HCT116 (cell line): ENCODE measurements at regions not wholly inside any gene's neighbourhood (a gene's known extent, or its start where the extent isn't known, plus 50 kb on each side); places are given as distances from the start of the nearest gene placed in this dataset.

ENCODE experiments used
- EGR1 ChIP-seq: IDR thresholded peaks from 2 replicates; pipeline ENCODE4 v1.6.1; 2012; ENCODE audit warnings: low read depth
- ELF1 ChIP-seq: IDR thresholded peaks from 2 replicates; pipeline ENCODE4 v1.6.1; 2012; ENCODE audit warnings: low read depth, borderline replicate concordance
- EZH2 ChIP-seq: fragments of 200-600 bp; sonication (generic); IDR thresholded peaks from 2 replicates; pipeline ENCODE4 v1.6.1; 2017; ENCODE audit warnings: antibody characterized with exemption, mixed run types
- EZH2phosphoT487 ChIP-seq: fragments of 200-600 bp; IDR thresholded peaks from 2 replicates; pipeline ENCODE4 v1.6.1; 2018; ENCODE audit warnings: antibody characterized with exemption, borderline replicate concordance
- JUND ChIP-seq: IDR thresholded peaks from 2 replicates; pipeline ENCODE4 v1.6.1; 2012
- POLR2A ChIP-seq: IDR thresholded peaks from 2 replicates; pipeline ENCODE4 v1.7.0; 2011; ENCODE audit warnings: borderline replicate concordance; ENCODE audit not compliant: insufficient read depth, insufficient read length; ENCODE audit errors: extremely low read depth
- POLR2AphosphoS5 ChIP-seq: IDR thresholded peaks from 2 replicates; pipeline ENCODE4 v1.6.1; 2011; ENCODE audit warnings: mild to moderate bottlenecking, low read depth, low read length, moderate library complexity
- RAD21 ChIP-seq: IDR thresholded peaks from 2 replicates; pipeline ENCODE4 v1.6.1; 2012; ENCODE audit warnings: low read depth, mild to moderate bottlenecking
- TCF7L2 ChIP-seq: IDR thresholded peaks from 2 replicates; pipeline ENCODE4 v1.7.0; 2011; ENCODE audit warnings: borderline replicate concordance, inconsistent platforms; ENCODE audit not compliant: insufficient read depth, insufficient read length; ENCODE audit errors: extremely low read depth
- YY1 ChIP-seq: IDR thresholded peaks from 2 replicates; pipeline ENCODE4 v1.6.1; 2011; ENCODE audit warnings: low read length, low read depth, moderate library complexity, mild to moderate bottlenecking; ENCODE audit not compliant: insufficient replicate concordance; ENCODE audit errors: extremely low read depth
- TF ChIP-seq, protein P1 (sequence below): IDR thresholded peaks from 2 replicates; pipeline ENCODE4 v1.6.1; 2012
- TF ChIP-seq, protein P2 (sequence below), 3 experiments: fragments of 200-600 bp in 1 of 3; sonication (generic) in 1 of 3; IDR thresholded peaks in 2 of 3; conservative IDR thresholded peaks in 1 of 3; 2 replicates each; pipeline ENCODE4 v1.5.1; 2012 to 2017; ENCODE audit warnings: low read depth in 2 of 3, low read length in 2 of 3, antibody characterized with exemption in 1 of 3, borderline replicate concordance in 1 of 3, control low read depth in 1 of 3, mild to moderate bottlenecking in 1 of 3, mixed read lengths in 1 of 3, mixed run types in 1 of 3, moderate library complexity in 1 of 3; ENCODE audit not compliant: insufficient read depth in 1 of 3
- TF ChIP-seq, protein P3 (sequence below): IDR thresholded peaks from 2 replicates; pipeline ENCODE4 v1.6.1; 2012; ENCODE audit warnings: low read depth

DNA sequence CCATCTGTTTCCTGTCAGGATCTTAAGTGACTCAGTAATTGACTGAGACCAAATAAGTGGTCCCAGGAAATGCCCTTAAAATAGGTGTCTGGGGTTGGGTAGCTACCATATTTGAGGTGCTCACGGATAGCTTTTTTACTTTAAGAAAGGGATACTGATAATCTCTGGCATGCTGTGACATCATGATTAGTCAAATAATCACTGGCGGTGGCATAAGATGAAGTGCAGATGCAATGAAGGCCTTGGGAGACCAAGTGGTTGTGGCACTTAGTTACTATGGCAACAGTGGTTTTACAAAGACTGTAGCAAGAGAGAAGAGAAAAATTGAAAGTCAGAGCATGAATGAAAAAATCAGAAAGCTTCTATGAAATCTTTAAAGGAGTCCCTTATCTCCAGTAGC, 114.5 kb upstream of the SLIT2 start:
- TF ChIP-seq, protein P1, sequence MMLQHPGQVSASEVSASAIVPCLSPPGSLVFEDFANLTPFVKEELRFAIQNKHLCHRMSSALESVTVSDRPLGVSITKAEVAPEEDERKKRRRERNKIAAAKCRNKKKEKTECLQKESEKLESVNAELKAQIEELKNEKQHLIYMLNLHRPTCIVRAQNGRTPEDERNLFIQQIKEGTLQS, result no peak
- TF ChIP-seq, protein P2, sequence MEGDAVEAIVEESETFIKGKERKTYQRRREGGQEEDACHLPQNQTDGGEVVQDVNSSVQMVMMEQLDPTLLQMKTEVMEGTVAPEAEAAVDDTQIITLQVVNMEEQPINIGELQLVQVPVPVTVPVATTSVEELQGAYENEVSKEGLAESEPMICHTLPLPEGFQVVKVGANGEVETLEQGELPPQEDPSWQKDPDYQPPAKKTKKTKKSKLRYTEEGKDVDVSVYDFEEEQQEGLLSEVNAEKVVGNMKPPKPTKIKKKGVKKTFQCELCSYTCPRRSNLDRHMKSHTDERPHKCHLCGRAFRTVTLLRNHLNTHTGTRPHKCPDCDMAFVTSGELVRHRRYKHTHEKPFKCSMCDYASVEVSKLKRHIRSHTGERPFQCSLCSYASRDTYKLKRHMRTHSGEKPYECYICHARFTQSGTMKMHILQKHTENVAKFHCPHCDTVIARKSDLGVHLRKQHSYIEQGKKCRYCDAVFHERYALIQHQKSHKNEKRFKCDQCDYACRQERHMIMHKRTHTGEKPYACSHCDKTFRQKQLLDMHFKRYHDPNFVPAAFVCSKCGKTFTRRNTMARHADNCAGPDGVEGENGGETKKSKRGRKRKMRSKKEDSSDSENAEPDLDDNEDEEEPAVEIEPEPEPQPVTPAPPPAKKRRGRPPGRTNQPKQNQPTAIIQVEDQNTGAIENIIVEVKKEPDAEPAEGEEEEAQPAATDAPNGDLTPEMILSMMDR (IDR thresholded peaks at IDR 0.05 in 2 of 3, conservative IDR thresholded peaks at IDR 0.05 in 1 of 3; ENCODE audit: borderline replicate concordance in 1 of 3, insufficient read depth in 1 of 3, low read depth in 2 of 3, low read length in 2 of 3), result no peak
- no peak for TF ChIP-seq EZH2phosphoT487
- no peak for TF ChIP-seq POLR2AphosphoS5
- TF ChIP-seq POLR2A, result no peak
- no peak for TF ChIP-seq JUND
- no peak for TF ChIP-seq RAD21
- TF ChIP-seq YY1, result no peak
- TF ChIP-seq ELF1, result no peak
- TF ChIP-seq EZH2, result no peak
- TF ChIP-seq TCF7L2, result no peak
- TF ChIP-seq, protein P3, sequence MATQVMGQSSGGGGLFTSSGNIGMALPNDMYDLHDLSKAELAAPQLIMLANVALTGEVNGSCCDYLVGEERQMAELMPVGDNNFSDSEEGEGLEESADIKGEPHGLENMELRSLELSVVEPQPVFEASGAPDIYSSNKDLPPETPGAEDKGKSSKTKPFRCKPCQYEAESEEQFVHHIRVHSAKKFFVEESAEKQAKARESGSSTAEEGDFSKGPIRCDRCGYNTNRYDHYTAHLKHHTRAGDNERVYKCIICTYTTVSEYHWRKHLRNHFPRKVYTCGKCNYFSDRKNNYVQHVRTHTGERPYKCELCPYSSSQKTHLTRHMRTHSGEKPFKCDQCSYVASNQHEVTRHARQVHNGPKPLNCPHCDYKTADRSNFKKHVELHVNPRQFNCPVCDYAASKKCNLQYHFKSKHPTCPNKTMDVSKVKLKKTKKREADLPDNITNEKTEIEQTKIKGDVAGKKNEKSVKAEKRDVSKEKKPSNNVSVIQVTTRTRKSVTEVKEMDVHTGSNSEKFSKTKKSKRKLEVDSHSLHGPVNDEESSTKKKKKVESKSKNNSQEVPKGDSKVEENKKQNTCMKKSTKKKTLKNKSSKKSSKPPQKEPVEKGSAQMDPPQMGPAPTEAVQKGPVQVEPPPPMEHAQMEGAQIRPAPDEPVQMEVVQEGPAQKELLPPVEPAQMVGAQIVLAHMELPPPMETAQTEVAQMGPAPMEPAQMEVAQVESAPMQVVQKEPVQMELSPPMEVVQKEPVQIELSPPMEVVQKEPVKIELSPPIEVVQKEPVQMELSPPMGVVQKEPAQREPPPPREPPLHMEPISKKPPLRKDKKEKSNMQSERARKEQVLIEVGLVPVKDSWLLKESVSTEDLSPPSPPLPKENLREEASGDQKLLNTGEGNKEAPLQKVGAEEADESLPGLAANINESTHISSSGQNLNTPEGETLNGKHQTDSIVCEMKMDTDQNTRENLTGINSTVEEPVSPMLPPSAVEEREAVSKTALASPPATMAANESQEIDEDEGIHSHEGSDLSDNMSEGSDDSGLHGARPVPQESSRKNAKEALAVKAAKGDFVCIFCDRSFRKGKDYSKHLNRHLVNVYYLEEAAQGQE, result no peak
- TF ChIP-seq EGR1, result no peak
